ENCODE measurements at regions not wholly inside any gene's neighbourhood (a gene's known extent, or its start where the extent isn't known, plus 50 kb on each side); places are given as distances from the start of the nearest gene placed in this dataset.

DNA sequence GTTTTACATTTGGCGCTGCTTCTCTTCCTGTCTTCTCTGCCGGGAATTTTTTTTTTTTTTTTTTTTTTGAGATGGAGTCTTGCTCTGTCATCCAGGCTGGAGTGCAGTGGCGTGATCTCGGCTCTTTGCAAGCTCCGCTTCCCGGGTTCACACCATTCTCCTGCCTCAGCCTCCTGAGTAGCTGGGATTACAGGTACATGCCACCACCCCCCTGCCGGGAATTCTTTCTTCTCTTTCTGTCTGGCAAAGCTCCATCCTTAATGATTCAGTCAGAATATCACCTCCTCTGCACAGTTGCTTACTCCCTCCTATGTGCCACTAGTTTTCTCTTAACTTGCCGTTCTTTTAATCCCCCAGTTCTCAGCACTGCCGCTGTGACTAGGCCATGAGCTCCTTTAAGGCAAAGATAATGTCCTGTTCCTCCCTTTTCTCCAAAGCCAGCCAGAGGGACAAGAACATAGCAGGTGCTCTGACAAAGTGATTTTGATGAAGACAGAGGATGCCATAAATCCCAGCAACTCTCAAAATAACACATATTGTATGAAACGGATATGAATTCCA lies 112.1 kb upstream of the LRATD1 start:
- no peak overlapping the region for H3K27ac ChIP-seq (ENCODE audit: low read length)
- no peak for TF ChIP-seq EZH2phosphoT487 (IDR thresholded peaks at IDR 0.05; ENCODE audit: low read depth)
- TF ChIP-seq, protein P1, sequence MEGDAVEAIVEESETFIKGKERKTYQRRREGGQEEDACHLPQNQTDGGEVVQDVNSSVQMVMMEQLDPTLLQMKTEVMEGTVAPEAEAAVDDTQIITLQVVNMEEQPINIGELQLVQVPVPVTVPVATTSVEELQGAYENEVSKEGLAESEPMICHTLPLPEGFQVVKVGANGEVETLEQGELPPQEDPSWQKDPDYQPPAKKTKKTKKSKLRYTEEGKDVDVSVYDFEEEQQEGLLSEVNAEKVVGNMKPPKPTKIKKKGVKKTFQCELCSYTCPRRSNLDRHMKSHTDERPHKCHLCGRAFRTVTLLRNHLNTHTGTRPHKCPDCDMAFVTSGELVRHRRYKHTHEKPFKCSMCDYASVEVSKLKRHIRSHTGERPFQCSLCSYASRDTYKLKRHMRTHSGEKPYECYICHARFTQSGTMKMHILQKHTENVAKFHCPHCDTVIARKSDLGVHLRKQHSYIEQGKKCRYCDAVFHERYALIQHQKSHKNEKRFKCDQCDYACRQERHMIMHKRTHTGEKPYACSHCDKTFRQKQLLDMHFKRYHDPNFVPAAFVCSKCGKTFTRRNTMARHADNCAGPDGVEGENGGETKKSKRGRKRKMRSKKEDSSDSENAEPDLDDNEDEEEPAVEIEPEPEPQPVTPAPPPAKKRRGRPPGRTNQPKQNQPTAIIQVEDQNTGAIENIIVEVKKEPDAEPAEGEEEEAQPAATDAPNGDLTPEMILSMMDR (IDR thresholded peaks at IDR 0.05; ENCODE audit: low read depth, low read length): no peak
- no peak overlapping the region for H2AFZ ChIP-seq (ENCODE audit: low read depth, low read length)
- H3K79me2 ChIP-seq (ENCODE audit: low read length): no peaks in the 10 kb centered on the region
- peaks cover 23% of the 10 kb centered on the region for H3K4me1 ChIP-seq (ENCODE audit: low read length)
- no peak overlapping the region for H3K9ac ChIP-seq (ENCODE audit: low read length)
- no peaks in the 10 kb centered on the region for H4K20me1 ChIP-seq (ENCODE audit: insufficient read depth, low read length)
- no peaks in the 10 kb centered on the region for H3K27me3 ChIP-seq (ENCODE audit: low read depth, low read length)
- no peaks in the 10 kb centered on the region for H3K36me3 ChIP-seq (replicated peaks; ENCODE audit: low read depth, low read length)
- no peak overlapping the region for H3K4me3 ChIP-seq (ENCODE audit: low read length)
- H3K4me2 ChIP-seq (ENCODE audit: low read length): no peak overlapping the region
- H3K9me3 ChIP-seq (ENCODE audit: insufficient read depth, low read length): no peaks in the 10 kb centered on the region

DNA sequence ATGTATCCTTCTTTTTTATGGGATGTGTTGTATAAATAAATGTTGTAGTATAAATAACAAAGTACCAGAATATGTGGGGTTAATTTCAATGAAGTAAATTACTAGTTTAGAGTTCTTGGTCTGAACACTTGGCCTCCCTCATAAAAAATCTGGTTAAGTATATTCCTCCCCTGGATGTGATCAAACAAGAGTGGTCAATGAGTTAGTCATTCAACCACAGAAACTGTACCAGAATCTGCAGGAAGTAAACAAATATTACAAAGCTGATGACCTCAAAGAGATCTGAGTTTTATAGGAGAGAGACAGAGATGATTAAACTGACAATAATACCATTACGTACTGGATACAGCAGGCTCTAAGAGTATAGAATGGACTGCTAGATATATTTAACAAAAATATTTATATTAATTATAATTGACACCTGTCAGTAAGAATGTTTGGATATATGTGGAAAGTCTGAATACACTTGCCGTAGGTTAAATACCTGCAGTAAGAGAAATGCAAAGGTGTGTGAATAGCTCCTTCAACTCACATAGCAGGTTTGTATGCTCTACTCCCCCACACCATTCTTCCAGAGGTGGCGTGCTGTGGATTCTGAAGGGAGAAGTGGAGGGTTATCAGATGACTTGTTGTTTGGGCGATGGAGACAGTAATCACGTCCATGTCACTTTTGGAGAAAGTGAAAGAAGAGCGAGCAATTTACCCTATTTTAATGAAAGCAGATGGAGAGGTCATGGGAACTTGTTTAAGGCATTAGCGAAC lies 108.3 kb upstream of the LRATD1 start:
- H3K27ac ChIP-seq (ENCODE audit: low read length): no peak overlapping the region
- no peaks in the 10 kb centered on the region for H3K27me3 ChIP-seq (ENCODE audit: low read depth, low read length)
- TF ChIP-seq, protein P1 (IDR thresholded peaks at IDR 0.05; ENCODE audit: low read depth, low read length): no peak
- no peak for TF ChIP-seq EZH2phosphoT487 (IDR thresholded peaks at IDR 0.05; ENCODE audit: low read depth)
- no peak overlapping the region for H2AFZ ChIP-seq (ENCODE audit: low read depth, low read length)
- no peaks in the 10 kb centered on the region for H3K4me1 ChIP-seq (ENCODE audit: low read length)
- no peaks in the 10 kb centered on the region for H3K9me3 ChIP-seq (ENCODE audit: insufficient read depth, low read length)
- H3K4me2 ChIP-seq (ENCODE audit: low read length): no peak overlapping the region
- no peaks in the 10 kb centered on the region for H3K79me2 ChIP-seq (ENCODE audit: low read length)
- H4K20me1 ChIP-seq (ENCODE audit: insufficient read depth, low read length): no peaks in the 10 kb centered on the region
- H3K4me3 ChIP-seq (ENCODE audit: low read length): no peak overlapping the region
- H3K36me3 ChIP-seq (replicated peaks; ENCODE audit: low read depth, low read length): no peaks in the 10 kb centered on the region
- no peak overlapping the region for H3K9ac ChIP-seq (ENCODE audit: low read length)

DNA sequence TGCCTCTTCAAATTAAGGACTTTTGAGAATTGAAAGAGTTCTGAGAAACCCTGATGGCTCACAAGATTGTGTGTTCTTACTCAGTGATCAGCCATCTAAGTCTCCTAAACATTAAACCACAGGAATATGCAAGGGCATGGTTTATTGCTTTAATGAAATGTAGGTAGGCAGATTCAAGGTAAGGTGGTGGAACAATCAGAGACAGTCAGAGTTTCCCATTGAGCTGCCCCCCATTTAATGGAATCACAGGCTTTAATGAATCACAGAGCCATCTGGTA lies 107.8 kb upstream of the LRATD1 start:
- Histone ChIP-seq H3K36me3 (replicated peaks; ENCODE audit: low read depth, low read length) (no peaks in the 10 kb centered on the region), H3K9me3 (ENCODE audit: insufficient read depth, low read length) (no peaks in the 10 kb centered on the region), H3K27ac (ENCODE audit: low read length) (no peak overlapping the region), H3K4me1 (ENCODE audit: low read length) (no peaks in the 10 kb centered on the region), H3K4me2 (ENCODE audit: low read length) (no peak overlapping the region), H3K4me3 (ENCODE audit: low read length) (no peak overlapping the region), H3K79me2 (ENCODE audit: low read length) (no peaks in the 10 kb centered on the region), H2AFZ (ENCODE audit: low read depth, low read length) (no peak overlapping the region), H3K9ac (ENCODE audit: low read length) (no peak overlapping the region), H4K20me1 (ENCODE audit: insufficient read depth, low read length) (no peaks in the 10 kb centered on the region), H3K27me3 (ENCODE audit: low read depth, low read length) (no peaks in the 10 kb centered on the region)
- TF ChIP-seq, protein P1 (IDR thresholded peaks at IDR 0.05; ENCODE audit: low read depth, low read length): no peak
- no peak for TF ChIP-seq EZH2phosphoT487 (IDR thresholded peaks at IDR 0.05; ENCODE audit: low read depth)

DNA sequence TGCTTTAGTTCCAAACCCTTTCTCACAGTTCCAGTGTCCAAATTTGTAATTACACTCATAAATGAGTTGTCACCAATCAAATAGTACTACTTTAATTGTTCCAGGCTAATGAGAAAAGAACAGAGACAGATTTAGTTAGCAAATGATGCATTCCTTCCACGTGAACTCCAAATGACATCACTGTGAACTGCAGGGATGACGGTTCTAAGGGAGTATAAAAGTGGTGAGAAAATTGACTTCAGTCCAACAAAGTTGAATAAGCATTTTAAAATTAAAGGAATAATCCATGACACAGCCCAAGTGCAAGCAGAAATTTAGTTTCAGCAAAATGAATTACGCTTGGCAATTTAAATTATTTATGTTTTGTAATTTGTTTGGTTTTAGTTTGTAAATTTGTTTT lies 102.0 kb upstream of the LRATD1 start:
- H3K27ac ChIP-seq (ENCODE audit: low read length): no peak overlapping the region
- no peak overlapping the region for H3K4me2 ChIP-seq (ENCODE audit: low read length)
- no peaks in the 10 kb centered on the region for H4K20me1 ChIP-seq (ENCODE audit: insufficient read depth, low read length)
- H3K4me1 ChIP-seq (ENCODE audit: low read length): no peaks in the 10 kb centered on the region
- H3K4me3 ChIP-seq (ENCODE audit: low read length): no peak overlapping the region
- no peaks in the 10 kb centered on the region for H3K9me3 ChIP-seq (ENCODE audit: insufficient read depth, low read length)
- no peak overlapping the region for H3K9ac ChIP-seq (ENCODE audit: low read length)
- no peaks in the 10 kb centered on the region for H3K79me2 ChIP-seq (ENCODE audit: low read length)
- TF ChIP-seq, protein P1 (IDR thresholded peaks at IDR 0.05; ENCODE audit: low read depth, low read length): no peak
- no peak for TF ChIP-seq EZH2phosphoT487 (IDR thresholded peaks at IDR 0.05; ENCODE audit: low read depth)
- H3K27me3 ChIP-seq (ENCODE audit: low read depth, low read length): no peaks in the 10 kb centered on the region
- H3K36me3 ChIP-seq (replicated peaks; ENCODE audit: low read depth, low read length): no peaks in the 10 kb centered on the region
- no peak overlapping the region for H2AFZ ChIP-seq (ENCODE audit: low read depth, low read length)

Measured in OCI-LY3 (cell line).